Upper lobe of left lung (tissue), 6 donors: ENCODE measurements at regions not wholly inside any gene's neighbourhood (a gene's known extent, or its start where the extent isn't known, plus 50 kb on each side); places are given as distances from the start of the nearest gene placed in this dataset.

Experiments used
- ATAC-seq, 2 donors: fragments of 200-7000 bp; cut with Tn5 transposase; one replicate each; pipeline ENCODE4 v1.9.1; 2022; ENCODE audit warnings: mild to moderate bottlenecking in 2 of 2, moderate library complexity in 2 of 2; ENCODE audit not compliant: low FRiP score in 2 of 2
- DNase-seq, 2 donors: peaks; one replicate each; pipeline ENCODE4 v3.0.0-alpha.2; 2019 to 2020
- H3K27ac ChIP-seq, 4 donors: fragments of 200-600 bp; sonication (generic); one replicate each; pipeline ENCODE4 v1.5.1; 2016 to 2019
- H3K27me3 ChIP-seq, 4 donors: fragments of 200-600 bp; sonication (generic); one replicate each; pipeline ENCODE4 v1.5.1; 2017 to 2019
- H3K36me3 ChIP-seq, 4 donors: fragments of 200-600 bp; sonication (generic); one replicate each; pipeline ENCODE4 v1.5.1; 2016 to 2019
- H3K4me1 ChIP-seq, 4 donors: fragments of 200-600 bp; sonication (generic); one replicate each; pipeline ENCODE4 v1.5.1; 2018 to 2019
- H3K4me3 ChIP-seq, 4 donors: fragments of 200-600 bp; sonication (generic); one replicate each; pipeline ENCODE4 v1.5.1; 2017 to 2019; ENCODE audit warnings: mild to moderate bottlenecking in 2 of 4, moderate library complexity in 1 of 4
- H3K9me3 ChIP-seq, 4 donors: fragments of 200-600 bp; sonication (generic); one replicate each; pipeline ENCODE4 v1.5.1; 2018 to 2019
- EP300 ChIP-seq, 4 donors: sonication (generic); formaldehyde crosslinking; IDR thresholded peaks; one replicate each; pipeline ENCODE4 v1.5.1; 2017; ENCODE audit warnings: antibody characterized with exemption in 4 of 4, control low read depth in 2 of 4
- POLR2A ChIP-seq, 4 donors: fragments of 450-650 bp; IDR thresholded peaks; one replicate each; pipeline ENCODE4 v1.5.1; 2016 to 2017; ENCODE audit warnings: antibody characterized with exemption in 4 of 4, mild to moderate bottlenecking in 2 of 4
- POLR2AphosphoS5 ChIP-seq, 2 donors: sonication (generic); formaldehyde crosslinking; IDR thresholded peaks; one replicate each; pipeline ENCODE4 v1.5.1; 2017; ENCODE audit warnings: antibody characterized with exemption in 2 of 2
- WGBS, 2 donors: methylation state at CpG; one replicate each; pipeline ENCODE4 v1.1.5; 2017 to 2018; 5-methylcytosine and 5-hydroxymethylcytosine counted together
- TF ChIP-seq, protein P1 (sequence below), 6 experiments: fragments of 450-650 bp in 4 of 6; fragments of 200-600 bp in 2 of 6; sonication (generic) in 2 of 6; IDR thresholded peaks; one replicate each; pipeline ENCODE4 v1.5.1; 2016 to 2019; ENCODE audit warnings: antibody characterized with exemption in 6 of 6
- donor health status: DM: no; HTN: no; CAD: no; lungs with moderate emphysema.
- donor health status: DM: no; HTN: yes; CAD: no; lungs with severe emphysema.

DNA sequence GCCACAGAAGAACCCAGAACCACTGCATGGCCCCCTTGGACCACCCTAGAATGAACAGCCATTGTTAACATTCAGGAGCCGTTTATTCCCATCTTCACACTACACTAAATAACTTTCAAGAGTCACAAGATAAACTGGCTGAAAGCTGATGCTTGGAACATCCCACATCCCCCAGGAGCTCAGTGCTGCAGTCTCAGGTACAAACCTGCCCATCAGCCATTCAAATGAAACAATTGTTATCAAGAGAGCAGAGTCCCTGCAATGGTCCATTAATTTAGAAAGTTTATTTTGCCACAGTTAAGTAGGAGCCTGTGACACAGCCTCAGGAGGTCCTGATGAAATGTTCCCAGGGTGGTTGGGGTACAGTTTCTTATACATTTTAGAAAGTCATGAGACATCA is 123.8 kb upstream of the ZNF91 start:
- H3K4me3 ChIP-seq: no peak overlapping the region
- DNase-seq (no peak), ATAC-seq (no peak)
- H3K9me3 ChIP-seq: no peaks in the 10 kb centered on the region
- H3K4me1 ChIP-seq: no peaks in the 10 kb centered on the region
- no peaks in the 10 kb centered on the region for H3K36me3 ChIP-seq
- no peaks in the 10 kb centered on the region for H3K27me3 ChIP-seq
- 67 to 71% methylated on average over 1 of the region's 1 CpG for WGBS, 2 donors
- TF ChIP-seq EP300 (IDR thresholded peaks at IDR 0.05): no peak
- no peak for TF ChIP-seq POLR2AphosphoS5 (IDR thresholded peaks at IDR 0.05)
- no peak for TF ChIP-seq POLR2A (IDR thresholded peaks at IDR 0.05)
- TF ChIP-seq, protein P1, sequence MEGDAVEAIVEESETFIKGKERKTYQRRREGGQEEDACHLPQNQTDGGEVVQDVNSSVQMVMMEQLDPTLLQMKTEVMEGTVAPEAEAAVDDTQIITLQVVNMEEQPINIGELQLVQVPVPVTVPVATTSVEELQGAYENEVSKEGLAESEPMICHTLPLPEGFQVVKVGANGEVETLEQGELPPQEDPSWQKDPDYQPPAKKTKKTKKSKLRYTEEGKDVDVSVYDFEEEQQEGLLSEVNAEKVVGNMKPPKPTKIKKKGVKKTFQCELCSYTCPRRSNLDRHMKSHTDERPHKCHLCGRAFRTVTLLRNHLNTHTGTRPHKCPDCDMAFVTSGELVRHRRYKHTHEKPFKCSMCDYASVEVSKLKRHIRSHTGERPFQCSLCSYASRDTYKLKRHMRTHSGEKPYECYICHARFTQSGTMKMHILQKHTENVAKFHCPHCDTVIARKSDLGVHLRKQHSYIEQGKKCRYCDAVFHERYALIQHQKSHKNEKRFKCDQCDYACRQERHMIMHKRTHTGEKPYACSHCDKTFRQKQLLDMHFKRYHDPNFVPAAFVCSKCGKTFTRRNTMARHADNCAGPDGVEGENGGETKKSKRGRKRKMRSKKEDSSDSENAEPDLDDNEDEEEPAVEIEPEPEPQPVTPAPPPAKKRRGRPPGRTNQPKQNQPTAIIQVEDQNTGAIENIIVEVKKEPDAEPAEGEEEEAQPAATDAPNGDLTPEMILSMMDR (IDR thresholded peaks at IDR 0.05): no peak
- H3K27ac ChIP-seq: no peak overlapping the region

DNA sequence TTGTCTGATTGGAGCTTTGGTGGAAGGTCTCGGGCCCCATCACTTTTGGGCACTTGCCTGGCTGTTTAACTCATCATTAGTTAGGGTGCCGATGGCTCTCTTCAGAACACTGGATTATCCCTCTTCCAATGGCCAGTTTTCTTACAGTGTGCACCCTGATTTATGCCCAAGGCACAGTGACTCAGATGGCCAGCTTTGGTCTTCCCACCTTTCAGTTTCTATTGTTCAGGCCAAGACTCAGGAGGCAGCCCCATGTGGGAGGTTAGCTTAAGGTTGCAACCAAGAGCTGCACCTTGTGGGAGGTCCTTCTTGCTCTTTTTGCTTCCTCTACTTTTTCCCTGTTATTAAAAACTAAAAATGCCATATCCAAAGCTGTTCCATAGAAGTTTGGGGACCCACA is 121.0 kb upstream of the ZNF91 start:
- WGBS, 2 donors: 83 to 84% methylated on average over 2 of the region's 2 CpGs
- no peak for ATAC-seq

DNA sequence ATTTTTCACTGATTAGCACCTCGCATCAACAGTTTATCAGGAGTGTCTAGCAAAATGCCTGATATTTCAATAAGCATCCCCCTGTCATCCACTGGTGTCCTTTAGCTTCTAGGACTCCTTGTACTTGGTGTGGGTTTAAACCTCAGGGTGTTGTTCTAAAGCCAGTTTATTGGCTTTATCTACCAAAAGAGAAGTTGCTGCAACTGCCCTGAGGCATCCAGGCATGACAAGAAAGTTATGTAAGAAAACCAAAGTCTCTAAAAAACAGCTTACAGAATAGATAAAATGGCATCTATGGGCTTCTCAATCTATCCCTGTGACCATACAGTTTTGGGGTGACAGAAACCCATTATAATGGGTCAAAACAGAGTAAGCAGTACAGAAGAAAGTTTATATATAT is 120.3 kb upstream of the ZNF91 start:
- TF ChIP-seq POLR2AphosphoS5 (IDR thresholded peaks at IDR 0.05): no peak
- TF ChIP-seq, protein P1 (IDR thresholded peaks at IDR 0.05): no peak
- Histone ChIP-seq H3K4me1 (no peaks in the 10 kb centered on the region), H3K4me3 (no peak overlapping the region), H3K27me3 (no peaks in the 10 kb centered on the region), H3K9me3 (peaks cover 0 to 4% (median 0%) of the 10 kb centered on the region in 4 donors), H3K27ac (no peak overlapping the region), H3K36me3 (no peaks in the 10 kb centered on the region)
- DNase-seq: no peak
- ATAC-seq: no peak
- 79 to 84% methylated on average over 1 of the region's 1 CpG for WGBS, 2 donors

More for the DNA sequence above, 121.0 kb upstream of the ZNF91 start:
- no peak overlapping the region for H3K27ac ChIP-seq
- no peaks in the 10 kb centered on the region for H3K36me3 ChIP-seq
- peaks cover 0 to 4% (median 0%) of the 10 kb centered on the region in 4 donors for H3K9me3 ChIP-seq
- no peaks in the 10 kb centered on the region for H3K27me3 ChIP-seq
- no peak for DNase-seq
- H3K4me1 ChIP-seq: no peaks in the 10 kb centered on the region
- no peak overlapping the region for H3K4me3 ChIP-seq
- TF ChIP-seq POLR2AphosphoS5 (IDR thresholded peaks at IDR 0.05): no peak
- TF ChIP-seq, protein P1 (IDR thresholded peaks at IDR 0.05): no peak
- no peak for TF ChIP-seq POLR2A (IDR thresholded peaks at IDR 0.05)
- no peak for TF ChIP-seq EP300 (IDR thresholded peaks at IDR 0.05)

DNA sequence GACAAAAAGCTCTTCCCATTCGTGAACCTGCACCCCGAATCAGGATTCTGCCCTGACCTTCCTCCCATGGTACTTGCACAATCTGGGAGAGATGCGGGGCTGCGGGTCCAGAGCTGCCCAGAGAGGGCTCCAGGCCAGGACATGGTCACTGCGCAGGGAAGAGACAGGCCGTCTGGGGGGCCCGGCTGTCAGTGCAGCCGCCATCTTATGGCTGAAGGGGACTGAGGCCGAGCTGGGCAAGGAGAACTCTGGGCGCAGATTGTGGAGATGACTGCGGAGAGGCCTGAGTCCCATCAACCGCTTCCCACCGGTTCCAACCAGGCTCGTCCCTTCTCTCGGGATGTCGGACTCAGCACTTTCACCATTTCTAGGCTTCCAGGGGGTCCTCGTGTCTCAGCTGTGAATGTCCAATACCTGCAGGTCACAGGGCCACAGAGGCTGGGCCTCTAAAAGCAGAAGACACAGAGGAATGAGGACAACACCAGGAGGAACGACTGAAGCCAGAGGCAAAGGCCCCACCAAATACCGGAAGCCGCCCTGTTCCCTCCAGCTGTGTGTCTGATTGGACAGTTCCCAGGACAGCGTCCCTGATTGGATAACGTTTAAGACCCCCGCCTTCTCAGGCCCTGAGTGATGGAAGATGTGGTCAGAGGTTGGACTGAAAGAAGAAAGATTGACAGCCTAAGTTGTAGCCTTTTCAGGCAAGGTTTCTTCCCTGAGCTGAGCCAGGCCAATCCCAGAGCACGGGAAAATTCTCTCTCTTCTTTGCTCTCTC is 117.1 kb upstream of the ZNF91 start:
- TF ChIP-seq EP300 (IDR thresholded peaks at IDR 0.05) (no peak), POLR2AphosphoS5 (IDR thresholded peaks at IDR 0.05) (no peak)
- TF ChIP-seq, protein P1 (IDR thresholded peaks at IDR 0.05): no peak
- no peak for ATAC-seq
- DNase-seq: peak in 1 of 2 donors; percentile 51
- Histone ChIP-seq H3K9me3 (peaks cover 0 to 4% (median 1%) of the 10 kb centered on the region in 4 donors), H3K4me3 (no peak overlapping the region), H3K27me3 (no peaks in the 10 kb centered on the region), H3K36me3 (no peaks in the 10 kb centered on the region), H3K27ac (no peak overlapping the region), H3K4me1 (no peaks in the 10 kb centered on the region)
- 91% methylated on average over 21 to 24 of the region's 24 CpGs for WGBS, 2 donors
